Type B pancreatic cell (in vitro differentiated cells): ENCODE measurements at regions not wholly inside any gene's neighbourhood (a gene's known extent, or its start where the extent isn't known, plus 50 kb on each side); places are given as distances from the start of the nearest gene placed in this dataset.

Experiments used
- DNase-seq: peaks from one replicate; pipeline ENCODE4 v3.0.0; 2021; ENCODE audit warnings: mixed read lengths; ENCODE audit not compliant: unreplicated experiment; ENCODE audit errors: extremely low spot score
- H3K27ac Mint-ChIP-seq: 2 replicates; pipeline ENCODE4 v1.8.0; 2021; ENCODE audit warnings: mild to moderate bottlenecking, mixed read lengths
- H3K27me3 Mint-ChIP-seq: 2 replicates; pipeline ENCODE4 v1.8.0; 2021; ENCODE audit warnings: mixed read lengths
- H3K36me3 Mint-ChIP-seq: 2 replicates; pipeline ENCODE4 v1.8.0; 2021; ENCODE audit warnings: mixed read lengths
- H3K4me1 Mint-ChIP-seq: one replicate; pipeline ENCODE4 v1.8.0; 2021; ENCODE audit warnings: mixed read lengths; ENCODE audit not compliant: unreplicated experiment
- H3K4me3 Mint-ChIP-seq: 2 replicates; pipeline ENCODE4 v1.8.0; 2021; ENCODE audit warnings: mild to moderate bottlenecking, mixed read lengths
- H3K9me3 Mint-ChIP-seq: 2 replicates; pipeline ENCODE4 v1.8.0; 2021; ENCODE audit warnings: mixed read lengths
- TF ChIP-seq, protein P1 (sequence below): fragments of 200-600 bp; sonication (generic); conservative IDR thresholded peaks from 2 replicates; pipeline ENCODE4 v1.5.0; 2021; ENCODE audit warnings: antibody characterized with exemption, mild to moderate bottlenecking

GRCh38 chr15:31269816-31270575 lies 56.6 kb upstream of the KLF13 start:
- Mint-ChIP-seq H3K4me3 (no peak overlapping the region), H3K27me3 (no peaks in the 10 kb centered on the region), H3K9me3 (no peaks in the 10 kb centered on the region), H3K36me3 (no peaks in the 10 kb centered on the region), H3K27ac (peak overlapping the region; percentile 3), H3K4me1 (peaks cover 19% of the 10 kb centered on the region)
- DNase-seq, result peak; percentile 36
- TF ChIP-seq, protein P1, sequence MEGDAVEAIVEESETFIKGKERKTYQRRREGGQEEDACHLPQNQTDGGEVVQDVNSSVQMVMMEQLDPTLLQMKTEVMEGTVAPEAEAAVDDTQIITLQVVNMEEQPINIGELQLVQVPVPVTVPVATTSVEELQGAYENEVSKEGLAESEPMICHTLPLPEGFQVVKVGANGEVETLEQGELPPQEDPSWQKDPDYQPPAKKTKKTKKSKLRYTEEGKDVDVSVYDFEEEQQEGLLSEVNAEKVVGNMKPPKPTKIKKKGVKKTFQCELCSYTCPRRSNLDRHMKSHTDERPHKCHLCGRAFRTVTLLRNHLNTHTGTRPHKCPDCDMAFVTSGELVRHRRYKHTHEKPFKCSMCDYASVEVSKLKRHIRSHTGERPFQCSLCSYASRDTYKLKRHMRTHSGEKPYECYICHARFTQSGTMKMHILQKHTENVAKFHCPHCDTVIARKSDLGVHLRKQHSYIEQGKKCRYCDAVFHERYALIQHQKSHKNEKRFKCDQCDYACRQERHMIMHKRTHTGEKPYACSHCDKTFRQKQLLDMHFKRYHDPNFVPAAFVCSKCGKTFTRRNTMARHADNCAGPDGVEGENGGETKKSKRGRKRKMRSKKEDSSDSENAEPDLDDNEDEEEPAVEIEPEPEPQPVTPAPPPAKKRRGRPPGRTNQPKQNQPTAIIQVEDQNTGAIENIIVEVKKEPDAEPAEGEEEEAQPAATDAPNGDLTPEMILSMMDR, result no peak

- no peak overlapping the region for H3K4me3 Mint-ChIP-seq
- TF ChIP-seq, protein P1, result no peak
- H3K27ac Mint-ChIP-seq, result no peak overlapping the region
- DNase-seq, result peak; percentile 27
- H3K27me3 Mint-ChIP-seq, result no peaks in the 10 kb centered on the region
- H3K36me3 Mint-ChIP-seq, result no peaks in the 10 kb centered on the region
- H3K4me1 Mint-ChIP-seq, result peaks cover 19% of the 10 kb centered on the region
- H3K9me3 Mint-ChIP-seq, result no peaks in the 10 kb centered on the region
Observed at GRCh38 chr15:31270767-31271166, 55.9 kb upstream of the KLF13 start.

GRCh38 chr15:31271224-31271635 lies 55.4 kb upstream of the KLF13 start:
- H3K36me3 Mint-ChIP-seq, result no peaks in the 10 kb centered on the region
- H3K4me3 Mint-ChIP-seq, result no peak overlapping the region
- H3K27ac Mint-ChIP-seq, result peak overlapping the region; percentile 34
- no peaks in the 10 kb centered on the region for H3K9me3 Mint-ChIP-seq
- TF ChIP-seq, protein P1, result no peak
- H3K4me1 Mint-ChIP-seq, result peaks cover 19% of the 10 kb centered on the region
- no peaks in the 10 kb centered on the region for H3K27me3 Mint-ChIP-seq
- DNase-seq, result peak; percentile 36

DNA sequence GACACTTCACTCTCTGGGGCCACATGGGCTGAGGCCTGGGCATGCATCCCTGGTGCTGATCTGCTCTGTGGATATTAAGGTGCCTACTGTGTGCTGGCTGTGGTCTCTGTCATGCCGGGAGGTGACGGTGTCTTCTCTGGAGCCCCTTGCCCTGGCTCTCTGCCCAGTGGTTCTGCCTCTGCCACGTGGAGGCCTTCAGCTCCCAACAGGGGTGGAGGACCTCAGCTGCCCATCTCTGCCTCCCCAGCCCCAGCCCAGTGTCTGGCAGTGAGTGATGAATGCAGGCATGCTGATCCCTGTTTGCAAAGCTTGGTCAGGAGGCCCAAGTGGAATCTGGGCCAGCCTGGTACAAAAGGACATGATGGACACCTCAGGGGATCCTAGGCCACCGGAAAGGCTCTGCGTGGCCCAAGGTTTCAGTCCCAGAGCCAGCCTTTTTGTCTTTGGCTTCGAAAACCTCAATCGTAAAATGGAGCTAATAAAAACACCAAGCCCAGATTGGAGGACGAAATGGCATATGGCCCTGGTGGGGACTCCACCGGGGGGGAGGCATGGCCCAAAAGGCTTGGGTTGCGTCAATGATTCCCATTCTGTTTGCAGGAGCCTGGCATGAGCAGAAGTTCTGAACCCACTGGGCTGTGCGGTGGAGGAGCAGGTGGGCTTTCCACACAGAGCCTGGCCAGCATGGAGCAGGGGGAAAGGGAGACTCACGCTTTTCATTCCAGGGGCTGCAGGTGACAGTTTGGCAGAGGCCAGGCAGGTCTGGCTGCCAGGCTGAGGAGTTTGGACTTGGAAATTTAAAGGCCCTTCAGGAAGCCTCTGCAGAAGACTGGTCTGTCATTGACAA lies 54.7 kb upstream of the KLF13 start:
- DNase-seq, result peak; percentile 54
- TF ChIP-seq, protein P1, result no peak
- no peak overlapping the region for H3K4me3 Mint-ChIP-seq

GRCh38 chr15:31272558-31273257 lies 53.9 kb upstream of the KLF13 start:
- Mint-ChIP-seq H3K27me3 (no peaks in the 10 kb centered on the region), H3K4me3 (peak overlapping the region; percentile 25), H3K9me3 (no peaks in the 10 kb centered on the region), H3K36me3 (no peaks in the 10 kb centered on the region), H3K27ac (peak overlapping the region; percentile 86), H3K4me1 (peaks cover 19% of the 10 kb centered on the region)
- peak; percentile 72 for DNase-seq
- TF ChIP-seq, protein P1, result no peak

More for the DNA sequence above, 54.7 kb upstream of the KLF13 start:
- no peaks in the 10 kb centered on the region for H3K36me3 Mint-ChIP-seq
- no peak overlapping the region for H3K27ac Mint-ChIP-seq
- H3K27me3 Mint-ChIP-seq, result no peaks in the 10 kb centered on the region
- H3K4me1 Mint-ChIP-seq, result peaks cover 19% of the 10 kb centered on the region
- no peaks in the 10 kb centered on the region for H3K9me3 Mint-ChIP-seq
